ENCODE measurements at regions not wholly inside any gene's neighbourhood (a gene's known extent, or its start where the extent isn't known, plus 50 kb on each side); places are given as distances from the start of the nearest gene placed in this dataset.
"Not testable (repeated sequence)": the region's sequence is repeated elsewhere in the genome, so short reads cannot be mapped to it uniquely, and the experiment has no call there.

DNA sequence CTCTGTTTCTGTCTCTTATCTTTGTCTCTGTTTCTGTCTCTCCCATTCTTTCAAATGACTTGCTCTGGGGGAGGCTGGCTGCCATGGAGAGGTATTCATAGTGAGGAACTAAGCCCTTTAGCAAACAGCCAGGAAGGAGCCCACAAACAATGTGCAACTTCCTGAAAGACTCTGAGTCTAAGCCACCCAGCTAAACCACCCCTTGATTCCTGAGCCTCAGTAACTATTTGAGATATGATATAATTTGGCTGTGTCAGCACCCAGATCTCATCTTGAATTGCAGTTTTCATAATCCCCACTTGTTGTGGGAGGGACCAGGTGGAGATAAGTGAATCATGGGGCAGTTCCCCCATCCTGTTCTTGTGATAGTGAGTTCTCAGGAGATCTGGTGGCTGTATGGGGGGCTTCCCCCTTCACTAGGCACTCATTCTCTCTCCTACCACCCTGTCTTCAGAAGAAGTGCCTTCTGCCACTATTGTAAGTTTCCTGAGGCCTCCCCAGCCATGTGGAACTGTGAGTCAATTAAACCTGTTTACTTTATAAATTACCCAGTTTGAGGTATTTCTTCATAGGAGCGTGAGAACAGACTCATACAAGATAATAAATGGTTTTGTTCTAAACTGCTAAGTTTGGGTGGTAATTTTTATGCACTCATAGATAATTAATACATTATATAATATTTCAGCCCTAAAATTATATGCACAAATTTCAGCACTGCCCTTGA is 121.2 kb upstream of the FOXP2 start:
- DNase-seq (ENCODE audit: low spot score): no peak

DNA sequence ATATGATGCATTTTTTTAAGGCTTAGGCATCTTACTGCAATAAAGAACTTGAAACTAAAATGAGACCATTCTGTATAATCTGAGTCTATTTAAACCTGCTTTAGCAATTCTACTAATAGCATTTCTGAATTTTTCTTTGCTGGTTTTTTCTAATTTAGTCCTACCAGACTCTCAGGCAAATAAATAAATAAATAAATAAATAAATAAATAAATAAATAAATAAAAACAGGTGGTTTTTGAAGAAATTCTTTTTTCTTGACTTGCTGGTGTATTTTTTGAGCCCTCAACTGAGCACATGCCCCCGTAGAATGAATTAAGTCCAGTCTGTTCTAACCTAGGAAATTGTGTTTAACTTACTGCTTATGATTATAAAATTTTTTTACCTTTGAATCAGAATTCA is 134.7 kb upstream of the FOXP2 start:
- DNase-seq (ENCODE audit: low spot score): no peak

DNA sequence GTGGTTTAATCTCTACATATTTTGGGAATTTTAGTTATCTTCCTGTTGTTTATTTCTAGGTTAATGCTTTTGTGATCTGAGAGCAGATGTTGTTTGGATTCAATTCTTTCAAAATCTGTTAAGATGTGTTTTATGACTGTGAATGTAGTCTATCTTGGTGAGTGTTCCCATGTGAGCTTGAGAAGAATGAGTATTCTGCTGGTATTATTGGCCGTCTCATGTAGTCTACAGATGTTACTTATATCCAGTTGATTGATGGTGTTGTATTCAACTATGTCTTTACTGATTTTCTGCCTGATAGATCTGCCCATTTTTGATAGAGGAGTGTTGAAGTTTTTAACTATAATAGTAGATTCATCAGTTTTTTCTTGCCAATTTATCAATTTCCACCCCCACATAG is 141.4 kb upstream of the FOXP2 start:
- DNase-seq (ENCODE audit: low spot score): no peak

DNA sequence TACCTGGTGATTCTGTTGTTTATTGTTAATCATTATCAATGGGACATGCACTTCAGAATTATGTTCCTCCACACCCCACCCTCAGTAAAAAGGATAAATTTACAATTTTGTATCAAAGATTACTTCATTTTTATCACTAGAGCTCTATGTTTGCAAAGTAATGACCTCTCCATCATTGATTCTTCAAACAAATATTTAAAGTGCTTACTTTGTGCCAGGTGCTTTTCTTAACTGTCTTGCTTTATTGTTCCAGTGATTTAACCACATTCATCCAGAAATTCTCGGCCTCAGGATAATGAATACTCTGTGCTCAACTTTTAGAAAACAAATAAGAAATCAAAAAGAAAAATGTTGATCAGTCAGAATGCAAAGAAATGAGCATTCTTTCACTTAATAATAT is 144.9 kb upstream of the FOXP2 start:
- DNase-seq (ENCODE audit: low spot score): no peak

DNA sequence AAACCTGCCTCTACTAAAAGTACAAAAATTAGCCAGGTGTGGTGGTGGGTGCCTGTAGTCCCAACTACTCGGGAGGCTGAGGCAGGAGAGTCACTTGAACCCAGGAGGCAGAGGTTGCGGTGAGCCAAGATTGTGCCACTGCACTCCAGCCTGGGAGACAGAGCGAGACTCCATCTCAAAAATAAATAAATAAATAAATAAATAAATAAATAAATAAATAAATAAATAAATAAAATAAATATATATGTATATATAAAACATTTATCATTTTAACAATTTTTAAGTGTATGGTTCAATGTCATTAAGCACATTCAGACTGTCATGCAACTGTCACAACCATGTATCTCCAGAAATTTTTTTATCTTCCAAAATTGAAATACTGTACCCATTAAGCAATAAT is 147.1 kb upstream of the FOXP2 start:
- DNase-seq (ENCODE audit: low spot score): not testable (repeated sequence)

DNA sequence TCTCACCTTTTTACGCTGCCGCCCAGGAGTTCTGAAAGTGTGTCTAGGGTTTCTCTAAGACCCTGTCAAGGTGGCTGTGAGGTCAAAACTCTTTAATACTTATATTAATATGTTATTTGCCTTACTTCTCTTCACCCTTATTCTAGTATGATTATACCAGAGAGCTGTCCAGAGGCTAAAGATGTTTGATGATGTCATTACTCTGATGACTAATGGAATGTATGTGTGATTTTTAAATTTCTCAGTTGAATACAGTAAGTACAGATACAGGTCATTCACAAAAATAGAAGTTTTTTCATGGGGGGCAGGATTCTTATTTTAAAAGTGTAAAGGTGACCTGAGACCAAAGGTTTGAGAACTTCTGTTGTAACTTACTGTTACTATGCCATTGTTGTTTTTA is 150.6 kb upstream of the FOXP2 start:
- no peak for DNase-seq (ENCODE audit: low spot score)

DNA sequence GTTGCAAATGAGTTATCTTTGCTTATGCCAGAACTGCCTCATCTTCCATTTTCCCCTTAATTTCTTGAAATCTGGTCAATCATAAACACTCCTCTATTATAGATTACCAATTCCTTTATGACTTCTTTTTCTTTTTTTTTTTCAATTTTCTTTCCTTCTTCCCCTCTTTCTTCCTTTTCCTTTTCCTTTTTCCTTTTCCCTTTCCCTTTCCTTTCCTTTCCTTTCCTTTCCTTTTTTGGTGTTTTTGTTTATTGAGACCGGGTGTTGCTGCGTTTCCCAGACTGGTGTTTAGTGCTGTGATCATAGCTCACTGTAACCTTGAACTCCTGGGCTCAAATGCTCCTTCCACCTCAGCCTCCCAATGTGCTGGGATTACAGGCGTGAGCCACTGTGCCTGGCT is 151.4 kb upstream of the FOXP2 start:
- no peak for DNase-seq (ENCODE audit: low spot score)

DNA sequence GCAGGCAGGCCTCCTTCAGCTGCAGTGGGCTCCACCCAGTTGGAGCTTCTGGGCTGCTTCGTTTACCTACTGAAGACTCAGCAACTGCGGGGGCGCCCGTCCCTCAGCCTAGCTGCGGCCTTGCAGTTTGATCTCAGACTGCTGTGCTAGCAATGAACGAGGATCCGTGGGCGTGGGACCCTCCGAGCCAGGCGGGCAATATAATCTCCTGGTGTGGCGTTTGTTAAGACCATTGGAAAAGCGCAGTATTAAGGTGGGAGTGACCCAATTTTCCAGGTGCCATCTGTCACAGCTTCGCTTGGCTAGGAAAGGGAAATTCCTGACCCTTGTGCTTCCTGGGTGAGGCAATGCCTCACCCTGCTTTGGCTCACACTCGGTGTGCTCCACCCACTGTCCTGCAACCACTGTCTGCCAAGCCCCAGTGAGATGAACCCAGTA is 159.2 kb upstream of the FOXP2 start:
- DNase-seq (ENCODE audit: low spot score): no peak

DNA sequence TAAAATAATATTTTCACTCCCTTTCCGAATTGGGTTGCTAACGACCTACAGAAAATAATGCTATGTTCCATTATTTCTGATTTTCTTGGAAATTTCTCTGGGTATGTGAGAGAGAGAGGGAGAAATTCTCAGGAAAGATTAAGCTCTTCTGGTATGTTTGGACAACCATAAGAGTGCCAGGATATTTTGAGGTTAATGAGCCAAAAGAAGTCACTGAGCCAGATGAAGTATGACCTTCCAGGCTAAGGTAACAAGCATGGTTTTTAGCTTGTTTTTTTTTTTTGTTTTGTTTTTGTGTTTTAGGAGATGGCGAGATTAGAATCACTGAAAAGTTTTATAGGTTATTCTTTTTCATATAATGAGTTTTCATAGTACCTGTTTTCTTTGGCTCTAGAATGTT is 171.0 kb upstream of the FOXP2 start:
- no peak for DNase-seq (ENCODE audit: low spot score)

DNA sequence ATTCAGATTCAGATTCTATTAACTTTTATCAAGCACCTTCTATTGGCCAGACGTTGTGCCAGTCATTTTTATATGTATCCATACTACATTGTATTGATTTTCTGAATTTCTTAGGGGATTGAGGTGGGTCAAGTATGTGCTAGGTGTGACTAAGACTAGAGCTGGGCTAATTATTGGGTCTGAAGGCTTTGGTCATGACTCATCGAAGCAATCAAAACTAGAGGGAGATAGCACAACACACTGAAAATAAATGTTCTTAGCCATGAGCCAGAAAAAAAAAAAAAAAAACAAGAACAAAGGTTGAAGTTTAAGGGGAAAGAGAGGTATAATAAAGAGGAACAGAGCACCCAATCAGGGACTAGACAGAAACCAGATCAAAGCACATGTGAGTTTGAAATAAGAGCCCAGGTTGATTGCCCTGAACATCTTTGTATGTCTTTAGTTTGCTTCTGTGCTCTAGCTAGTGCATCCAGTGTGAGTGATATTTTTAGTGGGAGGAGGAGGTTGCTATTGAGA is 171.6 kb upstream of the FOXP2 start:
- DNase-seq (ENCODE audit: low spot score): no peak

DNA sequence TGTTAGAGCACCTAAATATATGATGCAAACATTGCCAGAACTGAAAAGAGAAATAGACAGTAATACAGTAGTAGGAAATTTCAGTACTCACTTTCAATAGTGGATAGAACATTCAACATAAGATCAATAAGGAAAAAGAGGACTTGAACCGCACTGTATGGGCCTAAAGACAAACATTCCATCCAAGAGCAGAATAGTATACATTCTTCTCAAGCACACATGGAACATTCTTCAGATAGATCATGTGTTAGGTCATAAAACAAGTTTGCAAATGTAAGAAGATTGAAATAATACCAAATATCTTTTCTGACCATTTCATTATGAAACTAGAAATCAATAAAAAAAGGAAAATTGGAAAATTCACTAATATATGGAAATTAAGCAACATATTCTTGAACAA is 185.4 kb upstream of the FOXP2 start:
- no peak for DNase-seq (ENCODE audit: low spot score)

DNA sequence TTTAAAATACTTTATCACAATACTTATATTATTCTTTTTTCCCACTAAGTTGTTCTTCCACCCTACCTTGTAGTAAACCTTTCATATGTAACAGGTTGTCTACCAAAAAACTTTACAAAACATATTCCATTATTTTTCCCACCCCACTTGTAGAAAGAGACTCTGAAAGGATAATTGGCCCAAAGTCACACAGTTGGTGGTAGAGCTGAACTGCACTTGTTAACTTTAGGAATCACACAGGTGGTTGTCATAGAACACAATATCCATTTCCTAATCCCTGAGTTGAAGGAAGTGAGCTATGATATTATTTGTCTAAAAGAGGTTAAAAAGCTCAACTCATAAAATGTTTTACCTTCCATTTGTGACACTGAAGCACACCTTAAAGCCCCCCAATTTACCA is 188.8 kb upstream of the FOXP2 start:
- DNase-seq (ENCODE audit: low spot score): no peak

DNA sequence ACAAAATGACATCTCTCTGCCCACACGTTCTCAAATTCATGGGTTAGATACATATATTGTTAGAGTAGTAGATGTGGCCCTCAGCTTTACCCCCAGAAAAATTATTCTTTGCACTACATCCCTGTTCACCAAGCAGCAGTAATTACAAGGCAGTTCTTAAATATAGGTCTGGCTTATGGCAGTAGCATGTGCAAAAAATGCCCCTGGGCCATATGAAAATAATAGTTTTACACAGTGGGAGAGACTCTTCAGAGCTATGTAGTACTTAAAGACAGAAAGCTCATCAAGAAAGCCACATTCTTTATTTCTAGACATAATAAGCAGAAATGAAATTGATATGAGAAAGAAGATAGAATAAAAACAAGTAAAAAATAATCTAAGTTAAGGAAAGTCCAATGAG is 196.3 kb upstream of the FOXP2 start:
- DNase-seq (ENCODE audit: low spot score): no peak

DNA sequence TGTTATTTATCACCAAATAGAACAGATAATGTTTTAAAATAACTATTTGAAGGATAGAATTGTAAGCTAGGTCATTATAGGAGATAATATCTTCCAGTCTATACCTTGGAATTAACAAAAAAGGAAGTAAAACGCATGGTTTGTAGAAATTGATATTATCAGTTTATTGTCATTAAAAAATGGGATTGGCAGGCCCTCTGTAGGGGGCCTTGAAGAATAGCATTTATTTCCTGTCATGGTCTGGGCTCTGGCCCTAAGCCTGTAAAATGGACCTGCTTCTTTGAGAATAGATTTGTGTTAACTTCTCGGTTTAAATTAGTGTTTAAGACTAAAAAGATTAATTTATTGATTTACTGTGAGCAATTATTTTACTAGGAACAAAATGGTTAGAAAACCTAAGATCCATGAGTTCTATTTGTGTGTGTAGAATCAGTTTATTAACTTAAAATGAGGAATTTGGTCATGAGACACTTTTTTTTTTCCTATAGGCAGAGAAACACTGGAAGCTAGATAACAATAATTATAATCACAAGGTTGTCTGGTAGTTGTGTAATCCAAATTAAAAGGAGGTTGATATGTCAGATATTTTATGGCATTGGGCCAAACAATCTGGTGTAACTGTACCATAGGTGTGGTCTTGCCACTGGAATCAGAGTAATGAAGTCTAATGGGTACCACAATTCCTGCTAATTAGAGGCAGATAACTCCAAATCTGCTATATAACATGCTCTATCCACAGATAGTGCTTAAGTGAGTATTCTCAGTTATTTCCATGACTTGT is 197.4 kb upstream of the FOXP2 start:
- DNase-seq (ENCODE audit: low spot score): no peak

DNA sequence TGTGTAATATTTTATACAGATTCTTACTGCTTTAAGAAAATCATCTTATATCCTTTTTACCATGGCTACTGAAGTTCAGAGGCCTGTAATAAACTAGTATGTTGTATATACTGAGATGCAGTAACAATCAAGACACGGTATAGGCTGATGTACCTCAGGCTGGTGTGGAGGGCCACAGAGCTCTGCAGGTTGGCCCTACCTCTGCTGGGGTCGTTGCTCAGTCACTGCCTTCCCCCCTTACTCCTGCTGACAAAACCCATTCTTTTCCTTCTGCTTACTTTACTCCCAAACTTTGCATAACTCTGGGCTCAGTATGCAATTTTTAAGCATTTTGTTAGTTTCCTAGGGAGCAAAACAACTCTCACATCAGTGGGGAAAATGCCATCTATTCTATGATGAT is 200.1 kb upstream of the FOXP2 start:
- no peak for DNase-seq (ENCODE audit: low spot score)

DNA sequence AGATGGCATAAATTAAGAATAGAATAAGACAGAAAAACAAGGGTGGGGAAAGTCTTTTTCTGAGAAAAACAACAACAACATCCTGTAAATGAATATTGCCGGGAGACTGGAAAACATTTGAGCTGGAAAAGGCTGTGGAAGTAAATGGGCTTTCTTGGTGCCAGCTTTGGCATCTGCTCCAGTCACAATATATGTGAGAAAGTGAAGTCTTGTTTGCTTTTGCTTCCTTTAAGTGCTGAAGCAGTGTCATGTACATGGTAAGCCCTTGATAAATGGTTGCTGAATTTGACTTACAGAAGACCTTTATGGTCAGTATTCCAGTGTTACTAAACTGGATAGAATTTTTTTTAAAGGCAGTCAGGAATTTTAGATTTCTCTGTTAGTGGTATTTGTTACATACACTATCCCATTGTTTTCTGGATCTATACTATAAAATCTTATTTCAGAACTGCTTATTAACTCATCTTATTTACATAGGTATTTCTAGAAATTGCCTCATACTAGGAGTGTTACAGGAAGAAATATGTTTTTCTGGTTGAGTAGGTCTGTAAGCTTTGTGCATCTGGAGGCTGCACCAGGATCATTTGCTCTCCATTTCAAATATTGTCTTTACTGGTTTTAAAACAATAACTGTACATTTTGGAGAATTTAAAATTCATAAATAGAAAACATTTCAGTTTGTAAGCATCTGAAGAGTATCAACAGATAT is 201.7 kb upstream of the FOXP2 start:
- no peak for DNase-seq (ENCODE audit: low spot score)

DNA sequence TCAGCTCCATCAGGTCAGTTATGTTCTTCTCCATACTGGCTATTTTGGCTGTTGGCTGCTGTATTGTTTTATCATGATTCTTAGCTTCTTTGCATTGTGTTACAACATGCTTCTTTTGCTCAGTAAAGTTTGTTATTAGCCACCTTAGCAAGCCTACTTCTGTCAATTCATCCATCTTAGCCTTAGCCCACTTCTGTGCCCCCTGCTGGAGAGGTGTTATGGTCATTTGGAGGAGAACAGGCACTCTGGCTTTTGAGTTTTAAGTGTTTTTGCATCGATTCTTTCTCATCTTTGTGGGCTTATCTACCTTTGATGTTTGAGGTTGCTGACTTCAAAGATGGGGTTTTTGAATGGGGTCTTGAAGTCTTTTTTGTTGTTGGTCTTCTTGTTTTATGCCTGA is 204.6 kb upstream of the FOXP2 start:
- DNase-seq (ENCODE audit: low spot score): no peak

DNA sequence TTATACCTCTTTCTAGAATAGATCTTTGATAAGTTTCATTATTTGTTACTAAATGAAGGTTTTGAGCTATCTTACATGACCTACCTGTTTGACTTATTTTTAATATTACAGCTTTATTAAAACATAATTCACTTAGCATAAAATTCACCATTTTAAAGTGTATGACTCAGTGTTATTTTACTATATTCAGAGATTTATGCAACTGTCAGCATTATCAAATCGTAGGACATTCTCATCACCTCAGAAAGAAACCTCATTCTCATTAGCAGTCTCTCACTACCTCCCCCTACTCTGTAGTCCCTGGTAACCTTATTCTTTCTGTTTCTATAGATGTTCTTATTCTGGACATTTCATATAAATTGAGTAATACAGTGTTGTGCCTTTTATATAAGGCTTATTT is 207.9 kb upstream of the FOXP2 start:
- DNase-seq (ENCODE audit: low spot score): no peak

DNA sequence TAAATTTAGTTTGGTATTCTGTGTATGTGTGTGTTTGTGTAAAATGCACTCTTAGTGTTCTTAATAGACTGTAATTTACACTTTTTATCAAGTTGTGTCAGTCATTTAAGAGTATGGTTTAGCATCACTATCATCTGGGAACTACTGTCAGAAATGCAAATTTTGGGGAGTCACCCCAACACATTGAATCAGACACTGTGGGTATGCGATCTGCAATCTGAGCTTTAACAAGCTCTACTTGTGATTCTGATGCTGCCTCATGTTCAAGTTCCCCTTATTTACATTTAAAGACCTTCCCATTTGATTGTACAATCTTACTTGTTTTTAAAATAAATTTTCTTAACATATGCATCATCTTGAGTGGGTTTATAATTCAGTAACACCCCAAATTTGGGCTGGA is 218.1 kb upstream of the FOXP2 start:
- DNase-seq (ENCODE audit: low spot score): no peak

DNA sequence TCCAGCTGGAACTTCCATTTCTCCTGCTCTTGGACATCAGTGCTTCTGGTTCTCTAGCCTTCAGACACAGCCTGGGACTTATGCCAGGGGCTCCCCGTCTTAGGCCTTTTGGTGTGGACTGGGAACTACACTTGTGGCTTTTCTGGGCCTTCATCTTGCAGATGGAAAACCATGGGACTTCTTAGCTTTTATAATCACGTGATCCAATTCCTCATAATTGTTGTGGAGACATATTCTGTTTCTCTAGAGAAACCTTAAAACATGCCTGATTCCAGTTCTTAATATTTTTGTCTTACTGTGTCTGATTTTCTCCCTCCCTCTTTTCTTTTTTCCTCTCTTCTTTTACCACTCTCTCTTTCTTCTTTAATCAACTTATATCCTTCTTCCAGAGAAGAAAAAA is 224.2 kb upstream of the FOXP2 start:
- DNase-seq (ENCODE audit: low spot score): no peak

DNA sequence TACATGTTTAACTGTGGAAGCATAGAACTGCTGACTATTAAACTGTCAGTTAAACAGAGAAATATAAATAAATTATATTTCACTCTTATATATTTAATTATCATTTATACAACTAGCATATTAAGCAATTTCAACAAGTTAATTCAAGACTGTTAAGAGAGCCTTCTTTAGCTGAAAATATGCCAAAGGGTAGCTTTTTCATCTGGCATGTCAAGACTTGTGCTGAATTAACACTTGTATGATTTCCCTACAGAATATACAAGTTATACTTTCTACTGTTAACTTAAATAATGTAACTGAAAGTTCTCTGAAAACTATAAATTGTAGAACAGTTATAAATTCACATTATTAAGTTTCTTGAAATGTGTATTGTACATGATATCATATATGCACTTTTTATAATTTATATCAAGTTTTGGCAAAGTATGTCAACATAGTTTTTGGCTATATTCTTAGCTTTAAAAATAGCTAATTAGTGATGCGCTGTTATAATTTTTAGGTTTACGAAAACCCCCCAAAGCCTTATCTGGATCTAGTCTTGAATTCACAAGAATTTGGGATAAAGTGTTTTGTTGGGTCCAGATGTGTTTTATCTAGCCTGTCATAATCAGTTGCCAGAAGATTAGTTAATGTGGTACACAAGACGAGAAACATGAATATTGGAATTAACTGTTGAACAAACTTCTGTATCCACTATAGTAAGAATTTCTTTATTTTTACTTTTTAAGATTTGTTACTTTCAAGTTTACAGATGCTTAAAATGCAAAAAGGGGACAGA is 231.1 kb upstream of the FOXP2 start:
- DNase-seq (ENCODE audit: low spot score): no peak

DNA sequence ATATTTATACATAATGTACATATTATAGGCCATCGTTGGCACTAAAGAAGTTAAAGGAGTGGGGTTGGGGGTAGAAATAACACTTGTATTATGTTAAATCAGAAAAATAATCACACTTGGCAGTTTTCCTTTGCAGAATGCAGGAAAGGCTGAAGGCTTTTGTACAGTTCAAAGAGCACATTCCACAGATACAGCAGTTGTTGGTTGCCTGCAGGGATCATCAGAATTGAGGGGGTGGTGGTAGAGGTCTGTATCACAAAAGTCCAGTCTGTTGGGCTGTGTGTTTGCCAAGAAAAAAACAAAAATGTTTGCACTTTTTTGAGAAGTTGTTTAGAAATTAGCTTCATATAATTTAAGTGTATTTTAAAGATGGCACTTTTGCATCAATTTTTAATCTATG is 231.8 kb upstream of the FOXP2 start:
- DNase-seq (ENCODE audit: low spot score): no peak
